ENCODE measurements at regions not wholly inside any gene's neighbourhood (a gene's known extent, or its start where the extent isn't known, plus 50 kb on each side); places are given as distances from the start of the nearest gene placed in this dataset.
"Not testable (repeated sequence)": the region's sequence is repeated elsewhere in the genome, so short reads cannot be mapped to it uniquely, and the experiment has no call there.

GRCh38 chr3:89533275-89533674 lies 425.9 kb downstream of the EPHA3 start:
- no peak for DNase-seq (ENCODE audit: insufficient read length, low spot score)
- no peak for TF ChIP-seq CTCF (IDR thresholded peaks at IDR 0.05; ENCODE audit: insufficient read depth, missing control alignments)
- FAIRE-seq = no peak

DNA sequence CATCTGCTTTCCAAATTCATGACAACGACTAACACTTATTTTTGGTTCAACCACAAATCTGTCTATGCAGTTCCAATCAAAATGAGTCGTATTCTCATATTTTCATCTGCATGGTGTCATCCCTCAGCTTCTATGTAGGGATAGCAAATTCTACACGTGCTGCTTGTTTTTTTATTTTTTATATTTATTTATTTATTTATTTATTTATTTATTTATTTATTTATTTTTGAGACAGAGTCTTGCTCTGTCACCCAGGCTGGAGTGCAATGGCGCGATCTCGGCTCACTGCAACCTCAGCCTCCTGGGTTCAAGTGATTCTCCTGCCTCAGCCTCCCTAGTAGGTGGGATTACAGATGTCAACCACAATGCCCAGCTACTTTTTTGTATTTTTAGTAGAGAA lies 447.2 kb downstream of the EPHA3 start:
- not testable (repeated sequence) for FAIRE-seq; DNase-seq (ENCODE audit: insufficient read length, low spot score)

GRCh38 chr3:89558711-89559110 lies 451.3 kb downstream of the EPHA3 start:
- no peak for TF ChIP-seq CTCF (IDR thresholded peaks at IDR 0.05; ENCODE audit: insufficient read depth, missing control alignments)
- no peak for FAIRE-seq
- no peak for DNase-seq (ENCODE audit: insufficient read length, low spot score)

- TF ChIP-seq CTCF (IDR thresholded peaks at IDR 0.05; ENCODE audit: insufficient read depth, missing control alignments) = no peak
- FAIRE-seq (no peak), DNase-seq (ENCODE audit: insufficient read length, low spot score) (no peak)
These were observed 453.1 kb downstream of the EPHA3 start for GRCh38 chr3:89560568-89560967.

- no peak for TF ChIP-seq CTCF (IDR thresholded peaks at IDR 0.05; ENCODE audit: insufficient read depth, missing control alignments)
- FAIRE-seq (no peak), DNase-seq (ENCODE audit: insufficient read length, low spot score) (no peak)
These were observed 455.0 kb downstream of the EPHA3 start for GRCh38 chr3:89562373-89562772.

- DNase-seq (ENCODE audit: insufficient read length, low spot score) = no peak
- no peak for FAIRE-seq
- TF ChIP-seq CTCF (IDR thresholded peaks at IDR 0.05; ENCODE audit: insufficient read depth, missing control alignments) = no peak
These were observed 457.7 kb downstream of the EPHA3 start for GRCh38 chr3:89565098-89565497.

GRCh38 chr3:89570465-89570864 lies 463.0 kb downstream of the EPHA3 start:
- no peak for TF ChIP-seq CTCF (IDR thresholded peaks at IDR 0.05; ENCODE audit: insufficient read depth, missing control alignments)
- DNase-seq (ENCODE audit: insufficient read length, low spot score) (no peak), FAIRE-seq (no peak)

GRCh38 chr3:89571298-89571697 lies 463.9 kb downstream of the EPHA3 start:
- DNase-seq (ENCODE audit: insufficient read length, low spot score) (no peak), FAIRE-seq (no peak)
- TF ChIP-seq CTCF (IDR thresholded peaks at IDR 0.05; ENCODE audit: insufficient read depth, missing control alignments) = no peak

Data from D721Med (cell line).